ENCODE measurements at regions not wholly inside any gene's neighbourhood (a gene's known extent, or its start where the extent isn't known, plus 50 kb on each side); places are given as distances from the start of the nearest gene placed in this dataset.

DNA sequence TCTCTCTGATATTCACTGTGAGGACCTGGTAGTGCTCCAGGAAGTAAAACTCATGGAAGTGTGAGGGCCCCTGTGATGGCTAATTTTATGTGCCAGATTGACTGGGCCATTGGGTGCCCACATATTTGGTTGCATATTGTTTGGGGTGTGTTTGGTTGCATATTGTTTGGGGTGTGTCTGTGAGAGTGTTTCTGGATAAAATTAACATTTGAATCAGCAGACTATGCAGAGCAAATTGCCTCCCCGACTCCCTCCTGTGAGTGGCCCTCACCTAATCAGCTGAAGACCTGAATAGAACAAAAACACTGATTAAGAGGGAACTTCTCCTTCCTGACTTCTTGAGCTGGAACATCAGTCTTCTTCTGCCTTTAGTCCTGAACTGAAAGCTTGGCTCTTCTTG lies 173.3 kb upstream of the LINC00305 start:
- CTCF ChIA-PET, result interaction anchor here (0.5 kb wide), 1 partner anchor 87 kb away, joined by 5 read pairs; no protein-coding TSS in a partner anchor
- Mint-ChIP-seq H3K27ac (peak overlapping the region; percentile 77; the same call in 1 of the 2 replicates), H3K9me3 (peaks cover 43% of the 10 kb centered on the region), H3K4me3 (no peak overlapping the region), H3K36me3 (peaks cover 22% of the 10 kb centered on the region), H3K4me1 (peaks cover 20% of the 10 kb centered on the region), H3K27me3 (ENCODE audit: low read depth) (no peaks in the 10 kb centered on the region)
- DNase-seq (ENCODE audit: low spot score) (no peak), ATAC-seq (peak; percentile 36; the same call in 1 of the 2 replicates)
- peak; percentile 76; the same call in 1 of the 2 replicates for TF ChIP-seq ZNF416 (CRISPR knock-in tag; IDR thresholded peaks at IDR 0.05)
- TF ChIP-seq, protein P1, sequence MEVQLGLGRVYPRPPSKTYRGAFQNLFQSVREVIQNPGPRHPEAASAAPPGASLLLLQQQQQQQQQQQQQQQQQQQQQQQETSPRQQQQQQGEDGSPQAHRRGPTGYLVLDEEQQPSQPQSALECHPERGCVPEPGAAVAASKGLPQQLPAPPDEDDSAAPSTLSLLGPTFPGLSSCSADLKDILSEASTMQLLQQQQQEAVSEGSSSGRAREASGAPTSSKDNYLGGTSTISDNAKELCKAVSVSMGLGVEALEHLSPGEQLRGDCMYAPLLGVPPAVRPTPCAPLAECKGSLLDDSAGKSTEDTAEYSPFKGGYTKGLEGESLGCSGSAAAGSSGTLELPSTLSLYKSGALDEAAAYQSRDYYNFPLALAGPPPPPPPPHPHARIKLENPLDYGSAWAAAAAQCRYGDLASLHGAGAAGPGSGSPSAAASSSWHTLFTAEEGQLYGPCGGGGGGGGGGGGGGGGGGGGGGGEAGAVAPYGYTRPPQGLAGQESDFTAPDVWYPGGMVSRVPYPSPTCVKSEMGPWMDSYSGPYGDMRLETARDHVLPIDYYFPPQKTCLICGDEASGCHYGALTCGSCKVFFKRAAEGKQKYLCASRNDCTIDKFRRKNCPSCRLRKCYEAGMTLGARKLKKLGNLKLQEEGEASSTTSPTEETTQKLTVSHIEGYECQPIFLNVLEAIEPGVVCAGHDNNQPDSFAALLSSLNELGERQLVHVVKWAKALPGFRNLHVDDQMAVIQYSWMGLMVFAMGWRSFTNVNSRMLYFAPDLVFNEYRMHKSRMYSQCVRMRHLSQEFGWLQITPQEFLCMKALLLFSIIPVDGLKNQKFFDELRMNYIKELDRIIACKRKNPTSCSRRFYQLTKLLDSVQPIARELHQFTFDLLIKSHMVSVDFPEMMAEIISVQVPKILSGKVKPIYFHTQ (CRISPR knock-in tag; IDR thresholded peaks at IDR 0.05), result no peak
- POLR2A ChIA-PET, result no interaction called here

DNA sequence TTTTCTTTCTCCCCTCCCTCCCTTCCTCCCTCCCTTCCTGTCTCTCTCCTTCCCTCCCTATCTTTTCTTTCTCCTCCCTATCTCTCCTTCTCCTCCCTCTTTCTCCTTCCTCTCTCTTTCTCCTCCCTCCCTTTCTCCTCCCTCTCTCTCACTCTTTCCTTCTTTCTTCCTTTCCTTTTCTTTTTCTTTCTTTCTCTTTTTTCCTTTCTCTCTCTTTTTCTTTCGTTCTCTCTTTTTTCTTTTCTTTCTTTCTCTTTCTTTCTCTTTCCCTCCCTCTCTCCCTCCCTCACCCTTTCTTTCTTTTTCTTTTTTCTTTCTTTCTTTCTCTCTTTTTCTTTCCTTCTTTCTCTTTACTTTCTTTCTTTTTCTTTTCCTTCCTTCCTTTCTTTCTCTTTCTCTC lies 169.7 kb upstream of the LINC00305 start:
- no peak for DNase-seq (ENCODE audit: low spot score)
- Mint-ChIP-seq H3K4me3 (no peak overlapping the region), H3K4me1 (peaks cover 7% of the 10 kb centered on the region), H3K9me3 (peaks cover 66% of the 10 kb centered on the region), H3K36me3 (peaks cover 41% of the 10 kb centered on the region), H3K27me3 (ENCODE audit: low read depth) (no peaks in the 10 kb centered on the region), H3K27ac (no peak overlapping the region)
- no peak for ATAC-seq
- POLR2A ChIA-PET, result no interaction called here
- TF ChIP-seq ZNF512 (CRISPR knock-in tag; IDR thresholded peaks at IDR 0.05; ENCODE audit: borderline replicate concordance), result peak; percentile 80; the same call in 1 of the 2 replicates
- TF ChIP-seq ZNF138 (CRISPR knock-in tag; conservative IDR thresholded peaks at IDR 0.05), result no peak
- no peak for TF ChIP-seq NR2C2 (CRISPR knock-in tag; IDR thresholded peaks at IDR 0.05)
- TF ChIP-seq GABPB1 (CRISPR knock-in tag; IDR thresholded peaks at IDR 0.05), result no peak
- TF ChIP-seq HMGXB4 (CRISPR knock-in tag; IDR thresholded peaks at IDR 0.05), result no peak
- CTCF ChIA-PET, result no interaction called here

DNA sequence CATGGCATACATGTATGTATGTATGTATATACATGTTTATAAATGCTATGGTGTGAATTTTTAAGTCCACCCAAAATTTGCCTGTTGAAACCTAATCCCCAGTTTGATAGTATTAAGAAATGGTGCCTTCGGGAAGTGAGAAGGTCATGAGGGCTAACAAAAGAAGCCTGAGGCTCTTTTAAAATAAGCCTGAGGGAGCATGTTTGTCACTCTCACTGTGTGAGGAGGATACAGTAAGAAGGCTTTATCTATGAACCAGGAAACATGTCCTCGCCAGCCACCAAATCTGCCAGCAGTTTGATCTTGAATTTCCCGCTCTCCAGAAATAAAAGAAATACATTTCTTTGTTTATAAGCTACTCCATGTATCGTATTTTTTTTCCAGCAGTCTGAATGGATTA lies 163.0 kb upstream of the LINC00305 start:
- ChIA-PET CTCF (no interaction called here), POLR2A (no interaction called here)
- Mint-ChIP-seq H3K9me3 (peaks cover 20% of the 10 kb centered on the region), H3K27me3 (ENCODE audit: low read depth) (no peaks in the 10 kb centered on the region; the same call in 1 of the 2 replicates), H3K4me1 (no peaks in the 10 kb centered on the region; the same call in 1 of the 2 replicates), H3K36me3 (peaks cover 16% of the 10 kb centered on the region), H3K27ac (no peak overlapping the region), H3K4me3 (no peak overlapping the region)
- DNase-seq (ENCODE audit: low spot score) (no peak), ATAC-seq (no peak)
- TF ChIP-seq ZNF512 (CRISPR knock-in tag; IDR thresholded peaks at IDR 0.05; ENCODE audit: borderline replicate concordance), result no peak
- TF ChIP-seq NFE2L1 (CRISPR knock-in tag; IDR thresholded peaks at IDR 0.05), result no peak
- TF ChIP-seq HMGA2 (CRISPR knock-in tag; IDR thresholded peaks at IDR 0.05), result no peak
- TF ChIP-seq CBFB (CRISPR knock-in tag; IDR thresholded peaks at IDR 0.05; ENCODE audit: low read depth), result no peak
- no peak for TF ChIP-seq HMGXB4 (CRISPR knock-in tag; IDR thresholded peaks at IDR 0.05)
- TF ChIP-seq, protein P2, sequence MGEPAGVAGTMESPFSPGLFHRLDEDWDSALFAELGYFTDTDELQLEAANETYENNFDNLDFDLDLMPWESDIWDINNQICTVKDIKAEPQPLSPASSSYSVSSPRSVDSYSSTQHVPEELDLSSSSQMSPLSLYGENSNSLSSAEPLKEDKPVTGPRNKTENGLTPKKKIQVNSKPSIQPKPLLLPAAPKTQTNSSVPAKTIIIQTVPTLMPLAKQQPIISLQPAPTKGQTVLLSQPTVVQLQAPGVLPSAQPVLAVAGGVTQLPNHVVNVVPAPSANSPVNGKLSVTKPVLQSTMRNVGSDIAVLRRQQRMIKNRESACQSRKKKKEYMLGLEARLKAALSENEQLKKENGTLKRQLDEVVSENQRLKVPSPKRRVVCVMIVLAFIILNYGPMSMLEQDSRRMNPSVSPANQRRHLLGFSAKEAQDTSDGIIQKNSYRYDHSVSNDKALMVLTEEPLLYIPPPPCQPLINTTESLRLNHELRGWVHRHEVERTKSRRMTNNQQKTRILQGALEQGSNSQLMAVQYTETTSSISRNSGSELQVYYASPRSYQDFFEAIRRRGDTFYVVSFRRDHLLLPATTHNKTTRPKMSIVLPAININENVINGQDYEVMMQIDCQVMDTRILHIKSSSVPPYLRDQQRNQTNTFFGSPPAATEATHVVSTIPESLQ (CRISPR knock-in tag; IDR thresholded peaks at IDR 0.05), result no peak
- TF ChIP-seq CREB1 (CRISPR knock-in tag; IDR thresholded peaks at IDR 0.05), result no peak
- no peak for TF ChIP-seq ERG (CRISPR knock-in tag; IDR thresholded peaks at IDR 0.05)
- TF ChIP-seq JAZF1 (CRISPR knock-in tag; IDR thresholded peaks at IDR 0.05), result no peak
- no peak for TF ChIP-seq ZNF396 (CRISPR knock-in tag; IDR thresholded peaks at IDR 0.05; ENCODE audit: borderline replicate concordance)
- no peak for TF ChIP-seq ZBTB43 (CRISPR knock-in tag; IDR thresholded peaks at IDR 0.05)
